ENCODE measurements at regions not wholly inside any gene's neighbourhood (a gene's known extent, or its start where the extent isn't known, plus 50 kb on each side); places are given as distances from the start of the nearest gene placed in this dataset.

GRCh38 chr17:6938637-6939036 lies 57.2 kb upstream of the ALOX12 start:
- DNase-seq, result no peak

GRCh38 chr17:6940186-6940649 lies 55.6 kb upstream of the ALOX12 start:
- peak in 18 of 56 donors; percentile 2 to 35 (median 7) for DNase-seq

DNA sequence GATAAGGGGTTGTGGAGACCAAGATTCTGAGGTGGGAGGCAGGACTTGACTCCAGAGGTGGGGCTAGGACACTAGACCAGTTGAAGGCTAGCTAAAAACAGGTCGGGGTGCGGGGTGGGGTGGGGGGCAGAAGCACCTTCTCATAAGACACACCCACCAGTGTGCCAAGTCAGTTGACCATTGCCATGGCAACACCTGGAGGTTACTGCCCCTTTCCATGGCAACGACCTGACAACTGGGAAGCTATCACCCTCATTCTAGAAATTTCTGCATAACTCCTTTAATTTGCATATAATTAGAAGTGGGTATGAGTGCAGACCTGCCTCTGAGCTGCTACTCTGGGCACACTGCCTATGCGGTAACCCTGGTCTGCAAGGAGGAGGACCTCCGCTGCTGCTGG lies 53.9 kb upstream of the ALOX12 start:
- DNase-seq, result peak in 1 of 56 donors; percentile 19

DNA sequence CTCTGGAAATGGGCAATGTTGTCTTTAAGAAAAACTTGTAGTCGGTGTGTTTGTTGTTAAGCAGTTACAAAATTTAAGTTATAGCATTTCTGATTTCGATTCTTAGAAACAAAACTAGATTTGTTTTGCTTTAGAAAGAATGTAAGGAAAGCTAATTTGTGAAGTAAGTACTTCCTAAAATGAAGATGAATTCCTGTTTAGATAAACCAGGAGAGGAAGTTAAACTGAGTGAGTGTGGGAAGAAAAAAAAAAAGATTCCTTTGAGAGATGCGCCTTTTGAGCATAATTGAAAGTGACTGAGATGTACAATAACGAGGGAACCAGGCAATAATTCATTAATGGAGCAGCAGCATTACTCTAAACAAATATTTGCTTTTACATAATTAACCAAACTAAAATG lies 52.4 kb upstream of the ALOX12 start:
- no peak for DNase-seq

All from amygdala (tissue), 56 donors.